HG03521 (cell line): ENCODE measurements at regions not wholly inside any gene's neighbourhood (a gene's known extent, or its start where the extent isn't known, plus 50 kb on each side); places are given as distances from the start of the nearest gene placed in this dataset.
"Not testable (repeated sequence)": the region's sequence is repeated elsewhere in the genome, so short reads cannot be mapped to it uniquely, and the experiment has no call there.

Source experiments
- ATAC-seq: cut with Tn5 transposase; IDR thresholded peaks from one replicate; pipeline ENCODE4 v1.9.1; 2021; ENCODE audit warnings: mild to moderate bottlenecking, moderate library complexity; ENCODE audit not compliant: unreplicated experiment

- ATAC-seq: no peak
Measured at GRCh38 chr15:45804028-45804427, 169.2 kb downstream of the SQOR start.

- ATAC-seq: no peak
Measured at GRCh38 chr15:45810201-45810600, 175.4 kb downstream of the SQOR start.

DNA sequence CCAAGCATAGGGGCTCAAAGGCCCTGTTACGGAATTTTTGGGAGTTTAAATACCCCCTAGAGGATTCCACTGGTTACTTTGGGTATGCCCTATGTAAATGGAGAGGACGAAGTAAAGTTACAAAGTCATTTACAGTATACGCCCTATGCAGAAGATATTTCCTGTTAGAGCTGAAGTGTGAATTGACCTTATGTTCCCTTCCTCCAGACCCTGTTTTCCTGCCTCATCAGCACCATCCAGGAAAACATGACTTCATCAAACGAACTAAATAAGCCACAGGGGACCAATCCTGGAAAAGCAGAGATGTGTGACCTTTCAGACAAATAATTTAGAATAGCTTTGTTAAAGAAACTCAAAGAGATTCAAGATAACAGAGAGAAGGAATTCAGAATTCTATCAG, 177.4 kb downstream of the SQOR start:
- ATAC-seq: no peak

DNA sequence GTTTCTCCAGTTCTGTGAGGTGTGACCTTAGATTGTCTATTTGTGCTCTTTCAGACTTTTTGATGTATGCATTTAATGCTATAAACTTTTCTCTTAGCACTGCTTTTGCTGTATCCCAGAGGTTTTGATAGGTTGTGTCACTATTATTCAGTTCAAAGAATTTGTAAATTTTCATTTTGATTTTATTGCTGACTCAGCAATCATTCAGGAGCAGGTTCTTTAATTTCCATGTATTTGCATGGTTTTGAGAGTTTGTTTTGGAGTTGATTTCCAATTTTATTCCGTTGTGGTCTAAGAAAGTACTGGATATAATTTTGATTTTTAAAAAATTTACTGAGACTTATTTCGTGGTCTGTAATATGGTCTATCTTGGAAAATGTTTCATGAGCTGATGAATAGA, 182.7 kb downstream of the SQOR start:
- ATAC-seq: not testable (repeated sequence)

DNA sequence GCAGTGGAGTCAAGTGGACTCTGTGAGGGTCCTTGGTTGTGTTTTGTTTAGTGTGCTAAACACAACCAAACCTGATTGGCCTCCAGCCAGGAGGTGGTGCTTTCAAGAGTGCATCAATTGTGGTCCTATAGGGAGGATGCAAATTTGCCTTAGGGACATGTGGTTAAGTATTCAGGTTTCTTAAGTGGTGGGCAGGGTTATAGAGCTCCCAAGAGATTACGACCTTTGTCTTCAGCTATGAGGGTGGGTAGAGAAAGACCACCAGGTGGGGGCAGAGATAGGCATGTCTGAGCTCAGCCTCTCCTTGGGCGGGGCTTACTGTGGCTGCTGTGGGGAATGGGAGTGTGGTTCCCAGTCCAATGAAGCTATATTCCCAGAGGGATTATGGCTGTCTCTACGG, 186.6 kb downstream of the SQOR start:
- ATAC-seq: no peak

GRCh38 chr15:45822968-45823367, 188.1 kb downstream of the SQOR start:
- not testable (repeated sequence) for ATAC-seq

GRCh38 chr15:45827275-45827674, 192.4 kb downstream of the SQOR start:
- no peak for ATAC-seq

- no peak for ATAC-seq
Measured at GRCh38 chr15:45827766-45828165, 192.9 kb downstream of the SQOR start.

- ATAC-seq: no peak
Measured at GRCh38 chr15:45829336-45830153, 194.7 kb downstream of the SQOR start.

DNA sequence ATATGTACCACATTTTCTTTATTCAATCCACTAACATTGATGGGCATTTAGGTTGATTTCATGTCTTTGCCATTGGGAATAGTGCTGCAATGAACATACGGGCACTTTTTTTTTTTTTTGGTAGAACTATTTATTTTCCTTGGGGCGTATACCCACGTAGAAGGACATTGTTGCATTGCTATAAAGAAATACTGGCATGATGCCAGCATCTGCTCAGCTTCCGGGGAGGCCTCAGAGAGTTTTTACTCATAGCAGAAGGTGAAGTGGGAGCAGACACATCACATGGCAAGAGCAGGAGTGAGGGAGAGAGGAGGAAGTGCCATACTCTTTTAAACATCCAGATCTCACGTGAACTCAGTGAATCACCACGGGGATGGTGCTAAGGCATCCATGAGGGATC, 197.0 kb downstream of the SQOR start:
- no peak for ATAC-seq

DNA sequence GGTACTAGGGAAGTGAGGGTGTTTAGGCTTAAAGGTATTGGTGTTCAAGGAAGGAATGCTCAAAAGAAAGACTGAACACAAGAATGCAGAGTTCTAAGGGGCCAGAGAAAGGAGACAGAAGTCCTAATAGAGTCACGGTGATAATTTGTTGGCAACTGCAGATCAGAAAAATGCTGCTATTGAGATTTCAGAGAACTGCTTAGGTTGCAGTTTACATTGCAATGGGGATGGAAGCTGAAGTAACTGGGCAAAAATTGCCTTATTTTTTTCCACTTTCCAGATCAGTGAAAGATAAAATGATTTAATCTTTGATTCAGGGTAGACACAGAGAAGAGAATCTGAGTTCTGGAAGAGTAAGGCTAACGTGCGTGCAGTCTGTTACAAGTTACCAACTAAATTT, 199.8 kb downstream of the SQOR start:
- no peak for ATAC-seq

DNA sequence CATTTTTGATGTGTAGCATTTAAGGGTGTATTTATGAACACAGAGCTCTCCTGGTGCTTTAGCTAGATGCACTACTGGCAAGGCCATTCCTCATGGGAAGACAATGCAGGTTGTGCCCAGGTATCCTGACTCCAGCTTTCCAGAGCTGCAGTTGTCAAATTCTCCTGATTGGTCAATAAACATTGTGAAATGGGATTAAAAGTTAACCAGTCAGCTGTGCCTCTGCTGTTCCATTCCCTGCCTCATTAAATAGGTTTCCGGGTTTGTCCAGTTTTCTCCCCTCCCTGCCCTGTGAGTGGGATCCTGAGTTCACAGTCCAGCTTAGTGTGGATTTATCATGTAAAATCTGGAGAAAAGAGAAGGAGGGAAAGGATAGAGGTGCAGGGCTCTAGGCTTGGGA, 207.3 kb downstream of the SQOR start:
- no peak for ATAC-seq

DNA sequence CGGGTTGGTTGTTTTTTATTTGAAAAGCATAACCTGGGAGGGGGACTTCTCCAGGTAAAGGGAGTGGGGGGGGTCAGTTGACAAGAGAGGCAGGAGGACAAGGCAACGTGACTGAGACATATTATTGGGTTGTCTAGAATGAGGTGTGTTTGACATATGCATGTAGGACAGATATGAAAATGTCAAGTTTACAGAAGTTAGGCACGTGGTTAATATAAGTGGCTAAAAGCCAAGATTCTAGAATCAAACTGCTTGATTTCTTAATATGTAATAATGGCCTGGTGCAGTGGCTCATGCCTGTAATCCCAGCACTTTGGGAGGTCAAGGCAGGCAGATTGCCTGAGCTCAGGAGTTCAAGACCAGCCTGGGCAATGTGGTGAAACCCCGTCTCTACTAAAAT, 212.8 kb downstream of the SQOR start:
- ATAC-seq: no peak

DNA sequence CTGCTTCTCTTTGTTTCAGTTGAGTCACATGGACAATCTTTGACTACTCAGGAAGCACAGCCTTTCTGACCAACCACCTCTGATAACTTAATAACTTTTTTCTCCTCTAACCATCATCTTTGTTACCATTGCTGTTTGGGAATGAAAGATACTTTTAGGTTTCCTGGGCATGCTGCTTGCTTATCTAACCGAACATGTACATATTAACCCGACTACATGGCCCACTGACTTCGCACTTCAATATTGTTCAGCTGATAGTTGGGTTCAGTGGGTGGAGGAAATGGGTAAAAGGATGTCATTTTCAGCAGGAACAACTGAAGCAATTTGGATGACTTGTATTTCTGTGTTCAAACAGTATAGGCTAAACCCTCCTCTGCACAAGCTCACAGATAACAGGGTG, 214.3 kb downstream of the SQOR start:
- ATAC-seq: no peak

GRCh38 chr15:45854455-45855202, 219.8 kb downstream of the SQOR start:
- ATAC-seq: no peak

GRCh38 chr15:45855210-45855906, 220.5 kb downstream of the SQOR start:
- no peak for ATAC-seq

GRCh38 chr15:45855907-45856579, 221.2 kb downstream of the SQOR start:
- no peak for ATAC-seq

- no peak for ATAC-seq
Measured at GRCh38 chr15:45857291-45857690, 222.5 kb downstream of the SQOR start.

GRCh38 chr15:45858491-45858890, 223.7 kb downstream of the SQOR start:
- ATAC-seq: no peak

DNA sequence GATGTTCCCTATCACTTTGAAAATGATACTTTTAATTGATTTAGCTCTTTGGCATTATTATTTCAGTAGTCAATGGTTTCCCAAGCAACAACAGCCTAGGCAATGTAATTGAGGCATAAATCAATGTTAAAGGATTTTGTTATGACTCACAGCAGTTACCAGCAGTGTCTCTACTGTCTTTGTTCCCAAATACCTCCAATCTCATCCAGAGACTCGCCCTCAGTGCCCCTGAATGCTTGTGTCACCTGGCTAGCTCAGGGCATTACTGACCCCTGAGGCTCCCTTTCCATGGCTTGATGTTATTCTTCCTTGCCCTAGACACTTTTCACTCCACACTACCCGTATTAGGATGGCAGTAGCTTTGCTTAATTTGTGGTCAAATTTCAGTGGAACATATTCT, 227.2 kb downstream of the SQOR start:
- no peak for ATAC-seq

DNA sequence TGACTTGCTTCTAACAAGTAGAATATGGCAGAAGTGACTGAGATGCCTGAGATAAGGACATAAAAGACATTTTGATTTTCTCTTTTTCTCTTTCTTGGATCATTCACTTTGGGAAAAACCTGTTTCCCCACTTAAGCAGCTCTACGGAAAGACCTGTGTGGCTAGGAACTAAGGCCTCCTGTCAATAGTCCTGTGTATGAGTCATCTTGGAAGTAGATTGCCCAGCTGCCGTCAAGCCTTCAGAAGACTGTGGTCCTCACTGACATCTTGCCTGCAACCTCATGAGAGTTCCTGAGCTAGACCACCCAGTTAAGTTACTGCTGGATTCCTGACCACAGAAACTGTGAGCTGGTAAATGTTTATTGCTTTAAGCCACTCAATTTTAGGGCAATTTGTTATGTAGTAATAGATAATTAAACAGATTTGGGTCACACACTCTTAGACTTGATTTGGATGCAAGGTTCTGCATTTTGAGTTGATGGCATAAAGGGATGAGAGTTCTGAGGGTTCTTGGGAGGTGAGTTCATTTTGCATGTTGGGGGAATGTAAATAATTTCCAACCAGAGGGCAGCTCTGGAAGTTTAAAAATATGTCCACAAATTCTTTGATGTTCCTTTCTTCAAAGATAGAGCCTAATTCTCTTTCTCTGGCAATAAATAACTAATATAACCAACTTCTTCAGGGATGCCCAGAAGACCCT, 229.2 kb downstream of the SQOR start:
- no peak for ATAC-seq
